ENCODE measurements at regions not wholly inside any gene's neighbourhood (a gene's known extent, or its start where the extent isn't known, plus 50 kb on each side); places are given as distances from the start of the nearest gene placed in this dataset.

DNA sequence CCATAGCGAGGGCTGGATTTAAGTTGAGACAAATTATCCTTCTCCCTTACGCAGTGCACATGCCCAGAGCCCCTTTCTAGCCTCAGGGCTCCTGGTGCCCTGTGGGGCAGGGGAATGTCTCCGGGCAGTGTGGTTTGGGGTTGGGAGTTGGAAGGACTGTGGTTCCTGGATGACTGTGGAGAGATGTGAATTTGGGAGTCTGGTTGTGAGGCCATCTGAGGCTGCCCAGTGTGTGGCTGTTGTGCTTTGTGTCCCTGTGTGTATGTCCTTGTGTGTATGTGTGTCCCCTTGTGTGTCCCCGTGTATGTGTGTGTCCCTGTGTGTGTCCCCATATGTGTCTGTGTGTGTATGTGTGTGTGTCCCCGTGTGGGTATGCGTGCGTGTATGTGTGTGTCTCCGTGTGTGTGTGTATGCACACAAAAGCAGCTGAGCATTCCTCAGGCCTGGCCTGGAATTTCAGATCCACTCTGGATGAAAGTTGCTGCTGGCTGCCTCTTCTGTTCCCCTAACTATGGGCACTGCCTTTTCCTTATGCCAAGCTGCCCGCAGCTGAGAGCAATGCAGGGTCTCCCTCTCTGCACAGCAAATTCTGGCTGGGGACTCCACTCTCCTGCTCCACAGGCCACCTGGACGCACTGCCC is 65.4 kb downstream of the UBIAD1 start:
- no peaks in the 10 kb centered on the region for H3K4me1 ChIP-seq (ENCODE audit: control insufficient read depth, insufficient read depth, low read length, unreplicated experiment)
- no peaks in the 10 kb centered on the region for H3K36me3 ChIP-seq (ENCODE audit: insufficient read depth, low read length)
- H2AFZ ChIP-seq (ENCODE audit: low read length, unreplicated experiment): no peak overlapping the region
- H3K4me3 ChIP-seq (ENCODE audit: low read depth, low read length): no peak overlapping the region
- H3K79me2 ChIP-seq (ENCODE audit: control insufficient read depth, insufficient read depth, low read length, unreplicated experiment): no peaks in the 10 kb centered on the region
- H3K27ac ChIP-seq (ENCODE audit: low read depth, low read length): no peak overlapping the region
- H3K27me3 ChIP-seq (ENCODE audit: insufficient read depth, low read length): peaks cover 58% of the 10 kb centered on the region

- Histone ChIP-seq H3K79me2 (ENCODE audit: control insufficient read depth, insufficient read depth, low read length, unreplicated experiment) (no peaks in the 10 kb centered on the region), H3K4me3 (ENCODE audit: low read depth, low read length) (0 out of 2 replicates have a peak overlapping the region, but pooled peaks have one; percentile 4), H2AFZ (ENCODE audit: low read length, unreplicated experiment) (no peak overlapping the region), H3K27me3 (ENCODE audit: insufficient read depth, low read length) (peaks cover 68% of the 10 kb centered on the region), H3K27ac (ENCODE audit: low read depth, low read length) (no peak overlapping the region), H3K36me3 (ENCODE audit: insufficient read depth, low read length) (no peaks in the 10 kb centered on the region), H3K4me1 (ENCODE audit: control insufficient read depth, insufficient read depth, low read length, unreplicated experiment) (no peaks in the 10 kb centered on the region)
These were observed 66.6 kb downstream of the UBIAD1 start for GRCh38 chr1:11339346-11340232.

GRCh38 chr1:11340233-11340632 is 67.2 kb downstream of the UBIAD1 start:
- Histone ChIP-seq H3K27me3 (ENCODE audit: insufficient read depth, low read length) (peaks cover 72% of the 10 kb centered on the region), H2AFZ (ENCODE audit: low read length, unreplicated experiment) (no peak overlapping the region), H3K4me1 (ENCODE audit: control insufficient read depth, insufficient read depth, low read length, unreplicated experiment) (no peaks in the 10 kb centered on the region), H3K4me3 (ENCODE audit: low read depth, low read length) (no peak overlapping the region), H3K36me3 (ENCODE audit: insufficient read depth, low read length) (no peaks in the 10 kb centered on the region), H3K27ac (ENCODE audit: low read depth, low read length) (no peak overlapping the region), H3K79me2 (ENCODE audit: control insufficient read depth, insufficient read depth, low read length, unreplicated experiment) (no peaks in the 10 kb centered on the region)

DNA sequence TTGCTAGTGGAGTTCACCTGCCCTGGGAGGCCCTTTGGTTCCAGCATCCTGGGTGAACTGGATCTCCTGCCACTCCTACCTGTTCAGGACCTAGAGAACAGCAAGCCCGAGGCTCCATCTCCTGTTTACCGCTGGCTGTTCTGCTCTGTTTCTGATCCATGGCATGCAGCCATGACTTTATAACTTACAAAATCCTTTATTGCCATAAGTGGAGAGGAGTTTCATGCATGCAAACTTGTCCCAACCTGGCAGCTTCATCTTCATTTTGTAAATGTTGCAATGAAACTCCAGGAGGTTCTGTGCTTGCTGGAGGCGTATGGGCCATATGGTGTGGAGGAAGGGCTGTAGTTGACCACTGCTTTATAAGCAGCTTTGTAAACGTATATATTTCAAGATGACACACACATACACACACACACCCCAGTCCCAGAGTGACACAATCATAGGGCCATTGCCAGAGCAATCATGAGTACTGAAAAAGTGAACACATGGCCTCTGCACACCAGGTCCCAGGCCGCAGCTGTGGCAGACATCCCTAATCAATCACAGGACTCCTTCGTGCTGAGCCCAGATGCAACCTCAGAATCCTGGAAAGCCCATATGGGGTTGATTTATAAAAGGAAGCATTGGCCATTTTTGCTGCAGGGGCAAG is 69.0 kb downstream of the UBIAD1 start:
- H3K27me3 ChIP-seq (ENCODE audit: insufficient read depth, low read length): peaks cover 87% of the 10 kb centered on the region
- no peaks in the 10 kb centered on the region for H3K4me1 ChIP-seq (ENCODE audit: control insufficient read depth, insufficient read depth, low read length, unreplicated experiment)
- no peaks in the 10 kb centered on the region for H3K79me2 ChIP-seq (ENCODE audit: control insufficient read depth, insufficient read depth, low read length, unreplicated experiment)
- H3K36me3 ChIP-seq (ENCODE audit: insufficient read depth, low read length): no peaks in the 10 kb centered on the region
- H2AFZ ChIP-seq (ENCODE audit: low read length, unreplicated experiment): no peak overlapping the region
- no peak overlapping the region for H3K27ac ChIP-seq (ENCODE audit: low read depth, low read length)
- H3K4me3 ChIP-seq (ENCODE audit: low read depth, low read length): no peak overlapping the region

GRCh38 chr1:11342621-11343032 is 69.6 kb downstream of the UBIAD1 start:
- Histone ChIP-seq H3K36me3 (ENCODE audit: insufficient read depth, low read length) (no peaks in the 10 kb centered on the region), H3K4me1 (ENCODE audit: control insufficient read depth, insufficient read depth, low read length, unreplicated experiment) (no peaks in the 10 kb centered on the region), H2AFZ (ENCODE audit: low read length, unreplicated experiment) (no peak overlapping the region), H3K4me3 (ENCODE audit: low read depth, low read length) (no peak overlapping the region), H3K27me3 (ENCODE audit: insufficient read depth, low read length) (peaks cover 91% of the 10 kb centered on the region), H3K27ac (ENCODE audit: low read depth, low read length) (no peak overlapping the region), H3K79me2 (ENCODE audit: control insufficient read depth, insufficient read depth, low read length, unreplicated experiment) (no peaks in the 10 kb centered on the region)

GRCh38 chr1:11345971-11346715 is 73.1 kb downstream of the UBIAD1 start:
- Histone ChIP-seq H3K27me3 (ENCODE audit: insufficient read depth, low read length) (peaks cover 95% of the 10 kb centered on the region), H3K27ac (ENCODE audit: low read depth, low read length) (no peak overlapping the region), H3K4me3 (ENCODE audit: low read depth, low read length) (no peak overlapping the region), H3K79me2 (ENCODE audit: control insufficient read depth, insufficient read depth, low read length, unreplicated experiment) (no peaks in the 10 kb centered on the region), H2AFZ (ENCODE audit: low read length, unreplicated experiment) (no peak overlapping the region), H3K4me1 (ENCODE audit: control insufficient read depth, insufficient read depth, low read length, unreplicated experiment) (no peaks in the 10 kb centered on the region), H3K36me3 (ENCODE audit: insufficient read depth, low read length) (no peaks in the 10 kb centered on the region)

DNA sequence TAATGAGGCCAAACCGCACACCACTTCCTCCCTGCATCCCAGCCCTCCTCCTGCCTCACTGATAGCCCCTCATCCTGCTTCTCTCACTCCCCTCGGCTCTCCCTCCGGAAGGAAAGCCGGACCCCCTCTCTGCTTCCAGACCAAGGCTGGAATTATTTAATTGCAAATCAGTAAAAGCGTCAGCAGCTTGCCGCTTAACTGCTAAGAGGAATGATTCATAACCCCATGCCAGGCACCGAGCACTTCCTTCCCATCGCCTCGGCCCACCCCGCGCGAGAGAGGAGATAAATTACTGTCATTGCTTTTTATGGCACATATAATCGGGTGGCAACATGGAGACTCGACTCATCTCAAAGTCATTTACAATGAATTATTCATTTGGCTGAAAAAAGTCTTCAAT is 77.3 kb downstream of the UBIAD1 start:
- no peak overlapping the region for H2AFZ ChIP-seq (ENCODE audit: low read length, unreplicated experiment)
- H3K4me1 ChIP-seq (ENCODE audit: control insufficient read depth, insufficient read depth, low read length, unreplicated experiment): no peaks in the 10 kb centered on the region
- H3K27me3 ChIP-seq (ENCODE audit: insufficient read depth, low read length): peaks cover 93% of the 10 kb centered on the region
- no peaks in the 10 kb centered on the region for H3K79me2 ChIP-seq (ENCODE audit: control insufficient read depth, insufficient read depth, low read length, unreplicated experiment)
- no peaks in the 10 kb centered on the region for H3K36me3 ChIP-seq (ENCODE audit: insufficient read depth, low read length)
- no peak overlapping the region for H3K27ac ChIP-seq (ENCODE audit: low read depth, low read length)
- H3K4me3 ChIP-seq (ENCODE audit: low read depth, low read length): no peak overlapping the region

- no peaks in the 10 kb centered on the region for H3K79me2 ChIP-seq (ENCODE audit: control insufficient read depth, insufficient read depth, low read length, unreplicated experiment)
- no peak overlapping the region for H3K27ac ChIP-seq (ENCODE audit: low read depth, low read length)
- H3K36me3 ChIP-seq (ENCODE audit: insufficient read depth, low read length): no peaks in the 10 kb centered on the region
- no peak overlapping the region for H2AFZ ChIP-seq (ENCODE audit: low read length, unreplicated experiment)
- H3K27me3 ChIP-seq (ENCODE audit: insufficient read depth, low read length): peaks cover 93% of the 10 kb centered on the region
- H3K4me1 ChIP-seq (ENCODE audit: control insufficient read depth, insufficient read depth, low read length, unreplicated experiment): no peaks in the 10 kb centered on the region
- no peak overlapping the region for H3K4me3 ChIP-seq (ENCODE audit: low read depth, low read length)
These were observed 79.2 kb downstream of the UBIAD1 start for GRCh38 chr1:11352058-11352715.

GRCh38 chr1:11352816-11353799 is 80.1 kb downstream of the UBIAD1 start:
- Histone ChIP-seq H3K36me3 (ENCODE audit: insufficient read depth, low read length) (no peaks in the 10 kb centered on the region), H2AFZ (ENCODE audit: low read length, unreplicated experiment) (no peak overlapping the region), H3K79me2 (ENCODE audit: control insufficient read depth, insufficient read depth, low read length, unreplicated experiment) (no peaks in the 10 kb centered on the region), H3K4me3 (ENCODE audit: low read depth, low read length) (no peak overlapping the region), H3K4me1 (ENCODE audit: control insufficient read depth, insufficient read depth, low read length, unreplicated experiment) (no peaks in the 10 kb centered on the region), H3K27ac (ENCODE audit: low read depth, low read length) (no peak overlapping the region), H3K27me3 (ENCODE audit: insufficient read depth, low read length) (peaks cover 95% of the 10 kb centered on the region)
